Sigmoid colon (tissue), 6 donors: ENCODE measurements at regions not wholly inside any gene's neighbourhood (a gene's known extent, or its start where the extent isn't known, plus 50 kb on each side); places are given as distances from the start of the nearest gene placed in this dataset.

Experiments used
- DNase-seq: peaks from one replicate; pipeline ENCODE4 v3.0.0-alpha.2; 2019
- H3K27ac ChIP-seq, 4 donors: fragments of 200-600 bp; sonication (generic); one replicate each; pipeline ENCODE4 v1.5.1; 2016 to 2019; ENCODE audit warnings: mild to moderate bottlenecking in 1 of 4
- H3K27me3 ChIP-seq, 3 donors: fragments of 200-600 bp; sonication (generic); one replicate each; pipeline ENCODE4 v1.5.1; 2019; ENCODE audit warnings: mild to moderate bottlenecking in 1 of 3
- H3K36me3 ChIP-seq, 4 donors: fragments of 200-600 bp; sonication (generic); one replicate each; pipeline ENCODE4 v1.5.1; 2016 to 2019
- H3K4me1 ChIP-seq, 4 donors: fragments of 200-600 bp; sonication (generic); one replicate each; pipeline ENCODE4 v1.5.1; 2017 to 2019
- H3K4me3 ChIP-seq, 4 donors: fragments of 200-600 bp; sonication (generic); one replicate each; pipeline ENCODE4 v1.5.1; 2017 to 2019; ENCODE audit warnings: mild to moderate bottlenecking in 2 of 4, moderate library complexity in 1 of 4
- H3K9me3 ChIP-seq, 4 donors: fragments of 200-600 bp in 3 of 4; sonication (generic) in 3 of 4; one replicate each; pipeline versions ENCODE4 v1.5.1 to v1.6.1; 2013 to 2019
- EP300 ChIP-seq, 4 donors: sonication (generic); formaldehyde crosslinking; IDR thresholded peaks; one replicate each; pipeline ENCODE4 v1.6.1; 2017; ENCODE audit warnings: antibody characterized with exemption in 4 of 4
- POLR2A ChIP-seq, 2 donors: fragments of 450-650 bp; IDR thresholded peaks; one replicate each; pipeline ENCODE4 v1.6.1; 2016; ENCODE audit warnings: antibody characterized with exemption in 2 of 2, mild to moderate bottlenecking in 2 of 2, moderate library complexity in 2 of 2
- POLR2AphosphoS5 ChIP-seq, 4 donors: sonication (generic); formaldehyde crosslinking; IDR thresholded peaks; one replicate each; pipeline ENCODE4 v1.6.1; 2017; ENCODE audit warnings: antibody characterized with exemption in 4 of 4
- WGBS, 2 donors: extraction: QIAGEN DNeasy Blood & Tissue Kit; methylation state at CpG; one replicate each; pipeline ENCODE4 v1.1.7; 2013; 5-methylcytosine and 5-hydroxymethylcytosine counted together
- intact Hi-C: fragments of 100-400 bp; cut with DNase I; formaldehyde crosslinking; loops from one replicate; pipeline ENCODE4 v1.15.1; 2023
- TF ChIP-seq, protein P1 (sequence below), 4 experiments: fragments of 450-650 bp in 3 of 4; fragments of 200-600 bp in 1 of 4; IDR thresholded peaks; one replicate each; pipeline ENCODE4 v1.5.1; 2016 to 2019; ENCODE audit warnings: antibody characterized with exemption in 4 of 4, mild to moderate bottlenecking in 3 of 4, moderate library complexity in 2 of 4
- donor health status: healthy with polysubstance abuse.
- donor health status: healthy.

DNA sequence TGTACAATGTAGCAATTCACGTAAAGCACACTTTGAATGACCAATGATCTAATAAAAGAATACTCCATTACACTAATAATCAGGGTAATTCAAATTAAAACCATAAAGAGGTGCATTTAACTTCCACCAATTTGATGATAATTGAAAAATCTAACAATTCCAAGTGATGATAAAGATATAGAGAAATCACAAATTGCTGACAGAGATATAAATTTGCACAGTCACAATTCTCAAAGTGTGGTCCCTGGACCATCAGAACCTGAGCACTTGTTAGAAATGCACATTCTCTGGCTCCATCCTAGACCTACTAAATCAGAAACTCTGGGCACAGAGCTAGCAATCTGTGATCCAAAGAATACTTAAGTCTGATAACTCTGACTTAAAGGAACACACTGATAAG is 165.8 kb upstream of the DCC start:
- H3K4me3 ChIP-seq: no peak overlapping the region
- intact Hi-C loops: no loop called here
- no peaks in the 10 kb centered on the region for H3K27me3 ChIP-seq
- no peaks in the 10 kb centered on the region for H3K36me3 ChIP-seq
- DNase-seq: no peak
- WGBS, 2 donors: 94 to 96% methylated on average over 1 of the region's 1 CpG
- H3K4me1 ChIP-seq: no peaks in the 10 kb centered on the region
- no peak overlapping the region for H3K27ac ChIP-seq
- no peaks in the 10 kb centered on the region for H3K9me3 ChIP-seq
- TF ChIP-seq EP300 (IDR thresholded peaks at IDR 0.05): no peak
- TF ChIP-seq POLR2A (IDR thresholded peaks at IDR 0.05): no peak
- TF ChIP-seq, protein P1, sequence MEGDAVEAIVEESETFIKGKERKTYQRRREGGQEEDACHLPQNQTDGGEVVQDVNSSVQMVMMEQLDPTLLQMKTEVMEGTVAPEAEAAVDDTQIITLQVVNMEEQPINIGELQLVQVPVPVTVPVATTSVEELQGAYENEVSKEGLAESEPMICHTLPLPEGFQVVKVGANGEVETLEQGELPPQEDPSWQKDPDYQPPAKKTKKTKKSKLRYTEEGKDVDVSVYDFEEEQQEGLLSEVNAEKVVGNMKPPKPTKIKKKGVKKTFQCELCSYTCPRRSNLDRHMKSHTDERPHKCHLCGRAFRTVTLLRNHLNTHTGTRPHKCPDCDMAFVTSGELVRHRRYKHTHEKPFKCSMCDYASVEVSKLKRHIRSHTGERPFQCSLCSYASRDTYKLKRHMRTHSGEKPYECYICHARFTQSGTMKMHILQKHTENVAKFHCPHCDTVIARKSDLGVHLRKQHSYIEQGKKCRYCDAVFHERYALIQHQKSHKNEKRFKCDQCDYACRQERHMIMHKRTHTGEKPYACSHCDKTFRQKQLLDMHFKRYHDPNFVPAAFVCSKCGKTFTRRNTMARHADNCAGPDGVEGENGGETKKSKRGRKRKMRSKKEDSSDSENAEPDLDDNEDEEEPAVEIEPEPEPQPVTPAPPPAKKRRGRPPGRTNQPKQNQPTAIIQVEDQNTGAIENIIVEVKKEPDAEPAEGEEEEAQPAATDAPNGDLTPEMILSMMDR (IDR thresholded peaks at IDR 0.05): no peak

DNA sequence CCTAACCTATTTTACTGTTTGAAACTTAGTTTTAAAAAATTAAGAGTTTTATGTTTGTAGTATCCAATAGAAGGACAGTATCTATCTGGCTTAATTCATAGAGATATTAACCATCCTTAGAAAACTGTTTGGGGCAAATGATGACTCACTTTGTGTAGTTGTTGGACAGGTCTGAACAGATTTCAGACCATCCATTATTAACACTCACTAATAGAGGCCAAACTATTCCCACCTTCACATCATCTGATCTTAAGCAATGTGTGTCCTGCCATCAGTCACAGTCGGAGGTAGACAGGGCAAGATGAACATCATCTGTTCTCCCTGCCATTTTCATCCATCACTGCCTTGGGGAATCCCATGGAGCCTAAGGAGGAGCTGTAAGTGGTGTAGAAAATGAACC is 164.6 kb upstream of the DCC start:
- 82 to 83% methylated on average over 1 of the region's 1 CpG for WGBS, 2 donors
- no peak for DNase-seq
- Histone ChIP-seq H3K4me1 (no peaks in the 10 kb centered on the region), H3K36me3 (no peaks in the 10 kb centered on the region), H3K9me3 (no peaks in the 10 kb centered on the region), H3K27ac (no peak overlapping the region), H3K4me3 (no peak overlapping the region), H3K27me3 (no peaks in the 10 kb centered on the region)
- TF ChIP-seq POLR2AphosphoS5 (IDR thresholded peaks at IDR 0.05) (no peak), POLR2A (IDR thresholded peaks at IDR 0.05) (no peak), EP300 (IDR thresholded peaks at IDR 0.05) (no peak)
- TF ChIP-seq, protein P1 (IDR thresholded peaks at IDR 0.05): no peak
- intact Hi-C loops: no loop called here

DNA sequence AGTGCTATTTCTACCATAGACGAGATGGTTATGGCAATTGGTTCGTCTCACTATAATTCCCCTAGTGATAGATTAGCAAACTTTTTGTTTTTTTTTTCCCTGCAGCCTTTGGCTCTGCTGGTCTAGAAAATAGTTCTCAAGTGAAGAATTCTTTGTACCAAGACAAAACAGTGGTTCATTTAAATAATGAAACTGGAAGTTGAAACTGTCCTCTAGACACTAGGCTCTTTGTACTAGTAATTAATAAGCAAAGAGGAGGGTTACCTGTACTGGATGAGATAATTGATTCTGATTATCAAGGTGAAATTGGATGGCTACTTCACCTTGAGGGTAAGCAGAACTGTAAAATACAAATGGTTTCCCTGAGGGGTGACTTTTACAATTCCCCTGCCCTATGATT is 156.9 kb upstream of the DCC start:
- no peak overlapping the region for H3K4me3 ChIP-seq
- no peaks in the 10 kb centered on the region for H3K4me1 ChIP-seq
- no peak for DNase-seq
- no peaks in the 10 kb centered on the region for H3K36me3 ChIP-seq
- intact Hi-C loops: no loop called here
- TF ChIP-seq EP300 (IDR thresholded peaks at IDR 0.05) (no peak), POLR2AphosphoS5 (IDR thresholded peaks at IDR 0.05) (no peak), POLR2A (IDR thresholded peaks at IDR 0.05) (no peak)
- TF ChIP-seq, protein P1 (IDR thresholded peaks at IDR 0.05): no peak
- WGBS, 2 donors: 85 to 94% methylated on average over 2 of the region's 2 CpGs
- no peaks in the 10 kb centered on the region for H3K9me3 ChIP-seq
- no peaks in the 10 kb centered on the region for H3K27me3 ChIP-seq
- no peak overlapping the region for H3K27ac ChIP-seq

DNA sequence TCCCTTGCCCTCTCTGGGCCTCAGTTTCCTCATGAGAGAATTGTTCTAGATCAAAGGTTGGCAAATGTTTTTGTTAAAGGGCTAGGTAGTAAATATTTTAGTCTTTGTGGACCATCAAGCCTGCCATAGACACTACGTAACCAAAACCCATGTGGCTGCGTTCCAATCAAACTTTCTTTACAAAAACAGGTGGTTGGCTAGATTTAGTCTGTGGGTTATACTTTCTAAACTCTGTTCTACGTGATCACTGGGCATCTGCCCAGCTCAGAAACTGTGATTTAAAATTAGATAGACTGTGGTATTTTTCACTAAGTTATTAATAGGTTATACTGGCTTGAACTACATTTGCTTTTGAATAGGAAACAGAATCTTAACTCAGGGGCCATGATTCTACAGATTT is 149.8 kb upstream of the DCC start:
- H3K27ac ChIP-seq: no peak overlapping the region
- intact Hi-C loops: no loop called here
- no peaks in the 10 kb centered on the region for H3K9me3 ChIP-seq
- 74 to 83% methylated on average over 3 of the region's 3 CpGs for WGBS, 2 donors
- no peak for DNase-seq
- H3K4me1 ChIP-seq: no peaks in the 10 kb centered on the region
- no peaks in the 10 kb centered on the region for H3K27me3 ChIP-seq
- H3K4me3 ChIP-seq: no peak overlapping the region
- TF ChIP-seq POLR2AphosphoS5 (IDR thresholded peaks at IDR 0.05) (no peak), EP300 (IDR thresholded peaks at IDR 0.05) (no peak), POLR2A (IDR thresholded peaks at IDR 0.05) (no peak)
- TF ChIP-seq, protein P1 (IDR thresholded peaks at IDR 0.05): no peak
- H3K36me3 ChIP-seq: no peaks in the 10 kb centered on the region

DNA sequence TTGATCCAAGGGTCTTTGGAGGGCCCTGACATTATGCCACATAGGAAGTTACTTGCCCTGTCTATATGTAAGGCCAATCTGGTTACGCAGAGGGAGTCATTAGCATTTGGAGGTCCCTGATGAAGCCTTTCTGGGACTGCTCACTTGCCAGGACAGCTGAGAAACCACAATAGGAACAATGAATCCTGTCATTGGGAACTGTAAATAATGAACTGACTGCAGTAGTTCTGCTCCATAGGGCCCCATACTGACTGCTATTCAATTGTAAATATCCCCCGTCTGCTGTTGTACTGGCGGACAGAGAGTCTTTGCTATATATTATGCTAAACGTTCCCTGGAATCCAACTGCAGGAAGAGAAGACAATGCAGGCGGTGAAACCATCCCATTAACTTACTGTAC is 149.4 kb upstream of the DCC start:
- 72 to 84% methylated on average over 5 of the region's 5 CpGs for WGBS, 2 donors
- H3K27ac ChIP-seq: no peak overlapping the region
- intact Hi-C loops: no loop called here

More for the DNA sequence above, 149.4 kb upstream of the DCC start:
- H3K4me1 ChIP-seq: no peaks in the 10 kb centered on the region
- no peaks in the 10 kb centered on the region for H3K27me3 ChIP-seq
- no peaks in the 10 kb centered on the region for H3K9me3 ChIP-seq
- H3K36me3 ChIP-seq: no peaks in the 10 kb centered on the region
- no peak for DNase-seq
- no peak for TF ChIP-seq EP300 (IDR thresholded peaks at IDR 0.05)
- TF ChIP-seq POLR2A (IDR thresholded peaks at IDR 0.05): no peak
- no peak for TF ChIP-seq POLR2AphosphoS5 (IDR thresholded peaks at IDR 0.05)
- TF ChIP-seq, protein P1 (IDR thresholded peaks at IDR 0.05): no peak
- H3K4me3 ChIP-seq: no peak overlapping the region
